ENCODE measurements at regions not wholly inside any gene's neighbourhood (a gene's known extent, or its start where the extent isn't known, plus 50 kb on each side); places are given as distances from the start of the nearest gene placed in this dataset.
"Not testable (repeated sequence)": the region's sequence is repeated elsewhere in the genome, so short reads cannot be mapped to it uniquely, and the experiment has no call there.

- no peak for DNase-seq
Observed at GRCh38 chr4:26048378-26048882, 134.4 kb downstream of the SMIM20 start.

- DNase-seq: no peak
Observed at GRCh38 chr4:26048950-26049349, 134.9 kb downstream of the SMIM20 start.

- DNase-seq: no peak
Observed at GRCh38 chr4:26049447-26049846, 135.4 kb downstream of the SMIM20 start.

GRCh38 chr4:26050212-26050643 lies 136.2 kb downstream of the SMIM20 start:
- peak; percentile 51 for DNase-seq

GRCh38 chr4:26050671-26051070 lies 136.7 kb downstream of the SMIM20 start:
- DNase-seq: no peak

- DNase-seq: no peak
Observed at GRCh38 chr4:26051240-26051639, 137.2 kb downstream of the SMIM20 start.

GRCh38 chr4:26052663-26053541 lies 138.9 kb downstream of the SMIM20 start:
- peak; percentile 5 for DNase-seq

- no peak for DNase-seq
Observed at GRCh38 chr4:26053761-26054160, 139.7 kb downstream of the SMIM20 start.

GRCh38 chr4:26055855-26056254 lies 141.8 kb downstream of the SMIM20 start:
- DNase-seq: no peak

- no peak for DNase-seq
Observed at GRCh38 chr4:26056406-26056805, 142.4 kb downstream of the SMIM20 start.

GRCh38 chr4:26057839-26058238 lies 143.8 kb downstream of the SMIM20 start:
- not testable (repeated sequence) for DNase-seq

GRCh38 chr4:26058537-26058936 lies 144.5 kb downstream of the SMIM20 start:
- no peak for DNase-seq

GRCh38 chr4:26059391-26060154 lies 145.6 kb downstream of the SMIM20 start:
- no peak for DNase-seq

- no peak for DNase-seq
Observed at GRCh38 chr4:26060286-26060685, 146.3 kb downstream of the SMIM20 start.

- DNase-seq: peak; percentile 61
Observed at GRCh38 chr4:26061248-26061986, 147.4 kb downstream of the SMIM20 start.

GRCh38 chr4:26062215-26062614 lies 148.2 kb downstream of the SMIM20 start:
- no peak for DNase-seq

GRCh38 chr4:26064009-26064408 lies 150.0 kb downstream of the SMIM20 start:
- DNase-seq: peak; percentile 13

- no peak for DNase-seq
Observed at GRCh38 chr4:26065833-26066232, 151.8 kb downstream of the SMIM20 start.

GRCh38 chr4:26067035-26067434 lies 153.0 kb downstream of the SMIM20 start:
- no peak for DNase-seq

- DNase-seq: peak; percentile 41
Observed at GRCh38 chr4:26069218-26069617, 155.2 kb downstream of the SMIM20 start.

GRCh38 chr4:26071688-26072087 lies 157.7 kb downstream of the SMIM20 start:
- DNase-seq: no peak

GRCh38 chr4:26073886-26074560 lies 160.0 kb downstream of the SMIM20 start:
- no peak for DNase-seq

Measured in NCI-H82 (cell line).